Activated CD8-positive, alpha-beta T cell treated with anti-CD3 and anti-CD28 coated beads, Interleukin-2, amount 10 ng/mL, durations not matched to agents 7 days and 5 days (primary cell): ENCODE measurements at regions not wholly inside any gene's neighbourhood (a gene's known extent, or its start where the extent isn't known, plus 50 kb on each side); places are given as distances from the start of the nearest gene placed in this dataset.
"Not testable (repeated sequence)": the region's sequence is repeated elsewhere in the genome, so short reads cannot be mapped to it uniquely, and the experiment has no call there.

Source experiments
- ATAC-seq: fragments of 150-1000 bp; cut with Tn5 transposase; one replicate; pipeline ENCODE4 v1.10.0; 2021; ENCODE audit warnings: moderate library complexity
- CTCF ChIA-PET: fragments of 350-600 bp; sonication (Branson Sonifier 250); formaldehyde crosslinking; loops from one replicate; lab custom pipeline; 2021; ENCODE audit warnings: antibody characterized with exemption; lab: Charles Lee
- POLR2A ChIA-PET: fragments of 350-600 bp; sonication (Branson Sonifier 250); formaldehyde crosslinking; loops from one replicate; lab custom pipeline; 2021; ENCODE audit warnings: antibody characterized with exemption; lab: Charles Lee
- DNase-seq: peaks from one replicate; pipeline ENCODE4 v3.0.0-alpha.2; 2020
- H3K27ac Mint-ChIP-seq: one replicate; pipeline ENCODE4 v1.8.0; 2021; ENCODE audit warnings: mild to moderate bottlenecking, mixed read lengths
- H3K27me3 Mint-ChIP-seq: one replicate; pipeline ENCODE4 v1.8.0; 2021; ENCODE audit warnings: low read depth, mixed read lengths
- H3K36me3 Mint-ChIP-seq: one replicate; pipeline ENCODE4 v1.8.0; 2021; ENCODE audit warnings: low read depth, mixed read lengths
- H3K4me1 Mint-ChIP-seq: one replicate; pipeline ENCODE4 v1.8.0; 2021; ENCODE audit warnings: low read depth, mixed read lengths
- H3K4me3 Mint-ChIP-seq: one replicate; pipeline ENCODE4 v1.8.0; 2021; ENCODE audit warnings: mild to moderate bottlenecking, mixed read lengths
- H3K9me3 Mint-ChIP-seq: one replicate; pipeline ENCODE4 v1.8.0; 2022; ENCODE audit warnings: mixed read lengths; ENCODE audit not compliant: insufficient read depth

DNA sequence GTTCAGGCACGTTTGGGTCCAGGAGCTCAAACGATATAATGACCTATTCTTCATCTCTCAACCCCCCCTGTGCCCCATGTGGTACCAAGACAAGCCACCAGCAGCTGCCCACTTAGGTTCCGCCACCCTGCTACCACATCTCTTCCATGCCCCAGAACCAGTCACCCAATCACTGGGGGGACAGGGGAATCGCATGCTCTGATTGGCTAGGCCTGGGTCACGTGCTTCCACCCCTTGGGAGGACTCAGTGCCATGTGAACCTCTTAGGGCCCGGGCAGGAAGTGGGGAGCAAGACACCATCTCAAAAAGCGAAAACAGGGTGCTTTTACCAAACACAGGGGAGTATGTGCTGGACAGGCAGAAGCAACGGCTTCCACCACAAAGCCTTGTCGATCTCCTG lies 91.3 kb downstream of the KATNIP start:
- ATAC-seq: no peak
- H3K9me3 Mint-ChIP-seq: no peaks in the 10 kb centered on the region
- peaks cover 6% of the 10 kb centered on the region for H3K4me1 Mint-ChIP-seq
- no peak for DNase-seq
- CTCF ChIA-PET: no interaction called here
- POLR2A ChIA-PET: no interaction called here
- no peak overlapping the region for H3K4me3 Mint-ChIP-seq
- no peaks in the 10 kb centered on the region for H3K27me3 Mint-ChIP-seq
- no peak overlapping the region for H3K27ac Mint-ChIP-seq
- peaks cover 2% of the 10 kb centered on the region for H3K36me3 Mint-ChIP-seq

GRCh38 chr16:27641734-27642415 lies 91.9 kb downstream of the KATNIP start:
- ATAC-seq, H3K4me3 Mint-ChIP-seq, H3K36me3 Mint-ChIP-seq, POLR2A ChIA-PET, H3K27ac Mint-ChIP-seq, H3K9me3 Mint-ChIP-seq, DNase-seq, H3K4me1 Mint-ChIP-seq, CTCF ChIA-PET, H3K27me3 Mint-ChIP-seq: not testable (repeated sequence)

- peaks cover 5% of the 10 kb centered on the region for H3K4me1 Mint-ChIP-seq
- H3K4me3 Mint-ChIP-seq: no peak overlapping the region
- POLR2A ChIA-PET: no interaction called here
- CTCF ChIA-PET: interaction anchor here (1.0 kb wide), 1 partner anchor 11 kb away, joined by 3 read pairs; no protein-coding TSS in a partner anchor
- H3K36me3 Mint-ChIP-seq: peaks cover 2% of the 10 kb centered on the region
- no peaks in the 10 kb centered on the region for H3K27me3 Mint-ChIP-seq
- DNase-seq (peak; percentile 26), ATAC-seq (no peak)
- no peaks in the 10 kb centered on the region for H3K9me3 Mint-ChIP-seq
- no peak overlapping the region for H3K27ac Mint-ChIP-seq
Measured at GRCh38 chr16:27642756-27643155, 92.8 kb downstream of the KATNIP start.

- Mint-ChIP-seq H3K4me1 (peaks cover 5% of the 10 kb centered on the region), H3K4me3 (no peak overlapping the region), H3K9me3 (no peaks in the 10 kb centered on the region), H3K27me3 (no peaks in the 10 kb centered on the region), H3K27ac (no peak overlapping the region), H3K36me3 (peaks cover 2% of the 10 kb centered on the region)
- DNase-seq (no peak), ATAC-seq (no peak)
- ChIA-PET CTCF (no interaction called here), POLR2A (no interaction called here)
Measured at GRCh38 chr16:27644165-27644564, 94.2 kb downstream of the KATNIP start.

DNA sequence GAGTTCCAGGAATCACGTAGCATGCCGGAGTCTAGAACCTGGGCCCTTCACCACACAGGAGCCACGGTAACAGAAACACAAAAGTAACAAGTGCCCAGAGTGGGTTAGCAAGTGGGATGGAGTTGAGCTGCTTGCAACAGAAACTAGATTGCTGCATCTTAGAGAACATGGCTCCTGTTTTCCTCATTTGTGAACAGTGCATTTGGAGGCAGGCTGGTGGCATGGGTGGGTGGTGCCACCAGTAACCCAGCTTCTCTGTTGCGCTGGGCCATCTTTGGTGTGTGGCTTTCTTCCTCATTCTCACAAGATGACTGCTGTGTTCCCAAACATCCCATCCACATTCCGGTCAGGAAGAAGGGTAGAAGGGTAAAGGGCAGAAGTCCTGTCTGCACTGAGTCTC lies 95.5 kb downstream of the KATNIP start:
- Mint-ChIP-seq H3K27me3 (no peaks in the 10 kb centered on the region), H3K9me3 (no peaks in the 10 kb centered on the region), H3K4me1 (peaks cover 5% of the 10 kb centered on the region), H3K27ac (no peak overlapping the region), H3K4me3 (no peak overlapping the region), H3K36me3 (peaks cover 2% of the 10 kb centered on the region)
- ATAC-seq: no peak
- no peak for DNase-seq
- ChIA-PET POLR2A (interaction anchor here (0.6 kb wide), 1 partner anchor 384 kb away, joined by 4 read pairs; no protein-coding TSS in a partner anchor), CTCF (interaction anchor here (1.3 kb wide), 1 partner anchor 9 kb away, joined by 3 read pairs; no protein-coding TSS in a partner anchor)

DNA sequence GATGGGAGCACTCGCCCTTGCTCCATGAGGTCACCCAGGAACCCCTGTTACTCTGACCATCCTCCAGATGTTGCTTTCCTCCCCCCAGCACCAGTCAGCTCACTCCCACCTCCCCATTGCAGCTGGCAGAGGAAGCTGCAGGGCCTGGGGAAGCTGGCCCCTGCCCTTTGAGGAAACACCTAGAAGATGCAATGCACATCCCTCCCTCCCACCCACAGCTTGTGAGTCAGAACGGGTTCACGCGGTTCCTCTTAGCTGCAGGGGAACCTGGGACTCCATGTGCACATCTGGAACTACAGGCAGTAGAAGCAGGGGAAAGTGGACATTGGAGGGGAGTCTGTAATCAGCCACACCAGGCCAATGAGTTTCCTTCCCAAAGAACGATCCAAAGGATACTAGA lies 96.9 kb downstream of the KATNIP start:
- POLR2A ChIA-PET: no interaction called here
- Mint-ChIP-seq H3K4me3 (no peak overlapping the region), H3K9me3 (no peaks in the 10 kb centered on the region), H3K36me3 (peaks cover 2% of the 10 kb centered on the region), H3K27ac (no peak overlapping the region), H3K27me3 (no peaks in the 10 kb centered on the region), H3K4me1 (no peaks in the 10 kb centered on the region)
- no peak for DNase-seq
- ATAC-seq: no peak
- CTCF ChIA-PET: interaction anchor here (1.3 kb wide), 1 partner anchor 10 kb away, joined by 3 read pairs; no protein-coding TSS in a partner anchor

DNA sequence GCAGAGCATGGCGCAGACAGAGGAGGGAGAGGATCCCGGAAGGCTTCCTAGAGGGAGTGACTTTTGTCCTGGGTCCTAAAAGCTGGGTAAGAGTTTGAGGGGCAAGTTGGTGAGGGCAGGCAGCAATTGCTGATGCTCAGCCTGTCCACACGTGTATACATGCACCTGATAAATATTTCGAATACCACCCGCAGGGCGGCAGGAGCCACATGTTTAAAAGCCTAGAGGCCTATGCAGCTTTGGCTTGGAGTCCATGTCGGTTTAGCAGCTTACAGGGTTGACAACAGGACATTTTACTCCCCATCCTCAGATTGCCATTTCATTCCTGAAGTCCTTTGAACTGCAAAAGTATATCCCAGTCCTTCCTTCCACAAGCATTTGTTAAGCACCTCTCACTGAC lies 99.1 kb downstream of the KATNIP start:
- ChIA-PET POLR2A (no interaction called here), CTCF (no interaction called here)
- no peaks in the 10 kb centered on the region for H3K9me3 Mint-ChIP-seq
- ATAC-seq (no peak), DNase-seq (no peak)
- H3K4me1 Mint-ChIP-seq: no peaks in the 10 kb centered on the region
- H3K4me3 Mint-ChIP-seq: no peak overlapping the region
- H3K36me3 Mint-ChIP-seq: no peaks in the 10 kb centered on the region
- H3K27me3 Mint-ChIP-seq: no peaks in the 10 kb centered on the region
- no peak overlapping the region for H3K27ac Mint-ChIP-seq

DNA sequence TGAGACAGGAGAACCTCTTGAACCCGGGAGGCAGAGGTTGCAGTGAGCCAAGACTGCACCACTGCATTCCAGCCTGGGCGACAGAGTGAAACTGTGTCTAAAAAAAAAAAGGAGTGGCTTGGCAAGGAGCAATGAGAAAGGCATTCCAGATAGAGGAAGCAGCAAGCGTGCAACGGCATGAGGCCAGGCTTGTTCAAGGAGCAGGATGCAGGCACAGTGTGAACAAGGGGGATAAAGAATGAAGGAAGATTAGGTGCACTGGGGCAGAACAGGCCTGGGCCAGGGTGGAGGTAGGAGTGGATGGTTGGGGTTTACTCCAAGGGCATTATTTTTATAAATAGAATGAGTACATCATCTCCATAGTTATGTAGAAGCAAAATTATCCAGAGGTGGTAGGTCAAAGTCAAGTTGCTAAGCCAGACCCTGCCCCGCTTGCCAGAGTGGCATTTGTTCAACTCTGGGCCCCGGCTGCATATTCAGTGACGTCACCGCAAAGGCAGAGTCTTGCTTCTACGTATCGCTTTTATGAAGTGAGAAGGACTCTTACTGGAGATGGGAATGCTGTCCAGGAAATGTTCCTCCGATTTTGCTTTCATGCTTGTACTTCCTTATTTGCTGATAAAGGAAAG lies 100.2 kb downstream of the KATNIP start:
- DNase-seq (no peak), ATAC-seq (no peak)
- Mint-ChIP-seq H3K9me3 (no peaks in the 10 kb centered on the region), H3K36me3 (no peaks in the 10 kb centered on the region), H3K4me1 (no peaks in the 10 kb centered on the region), H3K27ac (no peak overlapping the region), H3K27me3 (no peaks in the 10 kb centered on the region), H3K4me3 (no peak overlapping the region)
- CTCF ChIA-PET: no interaction called here
- POLR2A ChIA-PET: interaction anchor here (0.5 kb wide), 1 partner anchor 456 kb away, joined by 4 read pairs; no protein-coding TSS in a partner anchor

DNA sequence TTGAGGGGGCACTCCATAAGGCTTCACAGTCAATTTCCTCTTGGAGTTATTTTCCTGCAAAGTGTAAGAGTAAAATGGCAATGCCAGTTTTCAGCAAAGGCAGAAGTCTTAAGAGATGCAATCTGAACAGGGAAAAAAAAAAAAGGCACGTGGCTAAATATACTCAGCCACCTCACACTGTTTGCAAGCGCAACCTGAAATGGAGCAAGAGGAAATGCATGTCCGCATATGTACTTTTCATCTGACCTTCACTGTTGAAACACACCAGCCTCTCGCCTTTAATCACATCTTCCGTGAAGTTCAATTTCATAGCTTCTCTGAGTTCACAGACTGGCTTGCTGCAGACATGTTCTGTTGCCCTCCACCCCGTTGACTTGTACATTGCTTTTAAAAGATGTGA lies 101.4 kb downstream of the KATNIP start:
- ATAC-seq (no peak), DNase-seq (no peak)
- POLR2A ChIA-PET: no interaction called here
- H3K36me3 Mint-ChIP-seq: peaks cover 5% of the 10 kb centered on the region
- H3K27me3 Mint-ChIP-seq: no peaks in the 10 kb centered on the region
- no peak overlapping the region for H3K27ac Mint-ChIP-seq
- H3K4me1 Mint-ChIP-seq: no peaks in the 10 kb centered on the region
- CTCF ChIA-PET: no interaction called here
- no peaks in the 10 kb centered on the region for H3K9me3 Mint-ChIP-seq
- no peak overlapping the region for H3K4me3 Mint-ChIP-seq

DNA sequence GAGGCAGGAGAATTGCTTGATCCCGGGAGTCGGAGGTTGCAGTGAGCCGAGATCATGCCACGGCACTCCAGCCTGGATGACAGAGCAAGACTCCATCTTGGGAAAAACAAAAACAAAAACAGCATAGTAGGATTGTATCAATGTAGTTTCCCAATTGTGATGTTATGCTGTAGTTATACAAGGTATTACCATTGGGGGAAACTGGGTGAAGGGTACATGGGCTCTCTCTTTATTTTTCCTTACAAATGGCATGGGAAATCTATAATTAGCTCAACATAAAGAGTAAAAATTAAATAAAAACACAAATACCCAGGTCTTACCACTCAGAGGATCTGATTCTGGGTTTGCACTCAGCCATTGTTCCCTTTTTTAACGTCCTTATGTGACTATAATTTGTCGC lies 107.9 kb downstream of the KATNIP start:
- no peak for ATAC-seq
- H3K27me3 Mint-ChIP-seq: no peaks in the 10 kb centered on the region
- no peak overlapping the region for H3K4me3 Mint-ChIP-seq
- H3K9me3 Mint-ChIP-seq: no peaks in the 10 kb centered on the region
- no peak for DNase-seq
- no peaks in the 10 kb centered on the region for H3K4me1 Mint-ChIP-seq
- peaks cover 5% of the 10 kb centered on the region for H3K36me3 Mint-ChIP-seq
- POLR2A ChIA-PET: no interaction called here
- no peak overlapping the region for H3K27ac Mint-ChIP-seq
- CTCF ChIA-PET: interaction anchor here (0.9 kb wide), 1 partner anchor 18 kb away, joined by 4 read pairs; no protein-coding TSS in a partner anchor

DNA sequence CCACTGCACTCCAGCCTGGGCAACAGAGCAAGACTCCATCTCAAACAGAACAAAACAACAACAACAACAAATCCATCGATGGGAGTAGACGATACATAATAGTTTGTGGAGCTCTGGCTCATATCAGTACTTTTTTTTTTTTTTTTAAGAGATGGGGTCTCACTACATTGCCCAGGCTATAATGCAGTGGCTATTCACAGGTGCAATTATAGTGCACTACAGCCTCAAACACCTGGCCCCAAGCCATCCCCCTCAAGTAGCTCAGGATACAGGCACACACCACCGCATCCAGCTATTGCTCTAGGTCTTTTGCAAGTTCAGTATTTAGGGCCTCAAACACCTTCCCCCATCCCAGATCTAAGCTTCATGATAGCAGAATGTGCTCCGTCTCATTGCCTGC lies 110.6 kb downstream of the KATNIP start:
- ChIA-PET POLR2A (interaction anchor here (0.6 kb wide), 1 partner anchor 384 kb away, joined by 3 read pairs; no protein-coding TSS in a partner anchor), CTCF (no interaction called here)
- no peak overlapping the region for H3K4me3 Mint-ChIP-seq
- no peak overlapping the region for H3K27ac Mint-ChIP-seq
- peaks cover 5% of the 10 kb centered on the region for H3K36me3 Mint-ChIP-seq
- ATAC-seq: no peak
- no peak for DNase-seq
- no peaks in the 10 kb centered on the region for H3K27me3 Mint-ChIP-seq
- no peaks in the 10 kb centered on the region for H3K4me1 Mint-ChIP-seq
- no peaks in the 10 kb centered on the region for H3K9me3 Mint-ChIP-seq

- CTCF ChIA-PET, H3K27ac Mint-ChIP-seq, H3K4me1 Mint-ChIP-seq, H3K9me3 Mint-ChIP-seq, DNase-seq, POLR2A ChIA-PET, H3K27me3 Mint-ChIP-seq, H3K4me3 Mint-ChIP-seq, ATAC-seq, H3K36me3 Mint-ChIP-seq: not testable (repeated sequence)
Measured at GRCh38 chr16:27663235-27663634, 113.3 kb downstream of the KATNIP start.
